Neural progenitor cell (in vitro differentiated cells): ENCODE measurements at regions not wholly inside any gene's neighbourhood (a gene's known extent, or its start where the extent isn't known, plus 50 kb on each side); places are given as distances from the start of the nearest gene placed in this dataset.

Experiments used
- CTCF ChIP-seq: fragments of 200-600 bp; sonication (generic); IDR thresholded peaks from 2 replicates; pipeline ENCODE4 v1.5.1; 2017; ENCODE audit warnings: antibody characterized with exemption, mild to moderate bottlenecking
- EZH2 ChIP-seq: fragments of 200-600 bp; sonication (generic); IDR thresholded peaks from 2 replicates; pipeline ENCODE4 v1.6.1; 2017; ENCODE audit warnings: antibody characterized with exemption, mild to moderate bottlenecking, moderate library complexity

- TF ChIP-seq EZH2 (no peak), CTCF (no peak)
Measured at GRCh38 chr13:59103004-59103768, 1060.5 kb downstream of the DIAPH3 start.
